ENCODE measurements at regions not wholly inside any gene's neighbourhood (a gene's known extent, or its start where the extent isn't known, plus 50 kb on each side); places are given as distances from the start of the nearest gene placed in this dataset.

- Histone ChIP-seq H3K4me1 (ENCODE audit: control insufficient read depth in 1 of 2, insufficient read depth in 2 of 2, low read length in 2 of 2) (no peaks in the 10 kb centered on the region), H3K4me3 (replicated peaks in 1 of 2; ENCODE audit: low read depth in 1 of 2, low read length in 2 of 2) (no peak overlapping the region), H3K4me2 (ENCODE audit: low read length) (no peak overlapping the region), H3K79me2 (ENCODE audit: insufficient read depth, low read length) (no peaks in the 10 kb centered on the region), H3K9me3 (ENCODE audit: control insufficient read depth in 1 of 2, insufficient read depth in 1 of 2, low read depth in 1 of 2, low read length in 2 of 2) (peaks cover 3 to 30% of the 10 kb centered on the region in 2 experiments; a peak in 3 of 4 replicates), H3K27me3 (ENCODE audit: insufficient read depth, low read length) (no peaks in the 10 kb centered on the region), H2AFZ (ENCODE audit: low read depth, low read length, poor library complexity, severe bottlenecking) (no peak overlapping the region), H3K36me3 (ENCODE audit: control insufficient read depth in 1 of 2, insufficient read depth in 2 of 2, low read length in 2 of 2) (no peaks in the 10 kb centered on the region), H3K9ac (ENCODE audit: low read length) (no peak overlapping the region), H4K20me1 (ENCODE audit: insufficient read depth) (no peaks in the 10 kb centered on the region), H3K9me2 (ENCODE audit: insufficient read depth) (no peaks in the 10 kb centered on the region), H3K27ac (ENCODE audit: low read depth, low read length) (no peak overlapping the region)
- TF ChIP-seq CBX3 (IDR thresholded peaks at IDR 0.05; ENCODE audit: low read depth): no peak
- TF ChIP-seq ZBTB33 (IDR thresholded peaks at IDR 0.05; ENCODE audit: extremely low read depth, insufficient replicate concordance, low read length): no peak
- no peak for TF ChIP-seq ATF3 (IDR thresholded peaks at IDR 0.05)
- TF ChIP-seq ZFX (IDR thresholded peaks at IDR 0.05): no peak
- TF ChIP-seq MAX (IDR thresholded peaks at IDR 0.05): no peak
- no peak for TF ChIP-seq JUND (IDR thresholded peaks at IDR 0.05)
- TF ChIP-seq CEBPB (IDR thresholded peaks at IDR 0.05; ENCODE audit: low read depth): no peak
- no peak for TF ChIP-seq ZNF274 (IDR thresholded peaks at IDR 0.05; ENCODE audit: low read depth, low read length)
- no peak for TF ChIP-seq REST (IDR thresholded peaks at IDR 0.05; ENCODE audit: low read depth)
- no peak for TF ChIP-seq POLR2AphosphoS5 (IDR thresholded peaks at IDR 0.05; ENCODE audit: low read depth, low read length)
- TF ChIP-seq ELF1 (IDR thresholded peaks at IDR 0.05; ENCODE audit: borderline replicate concordance, low read depth): no peak
- no peak for TF ChIP-seq EGR1 (IDR thresholded peaks at IDR 0.05; ENCODE audit: low read depth)
- no peak for TF ChIP-seq EZH2 (IDR thresholded peaks at IDR 0.05)
- no peak for TF ChIP-seq SP1 (IDR thresholded peaks at IDR 0.05; ENCODE audit: low read depth)
- no peak for TF ChIP-seq POLR2A (IDR thresholded peaks at IDR 0.05; ENCODE audit: borderline replicate concordance, extremely low read depth, insufficient read depth, insufficient read length)
- RAD21 ChIA-PET (ENCODE audit: low non-redundant PET in 1 of 2, low total read pairs in 2 of 2, uncharacterized antibody in 2 of 2, unreplicated experiment in 2 of 2): no interaction called here
- CTCF ChIA-PET: no interaction called here
- POLR2A ChIA-PET: no interaction called here
- no TSS peak for BruUV-seq (replicated peaks)
- ATAC-seq: no peak
- DNase-seq (ENCODE audit: low read depth, low spot score): no peak
- intact Hi-C loops (cut with micrococcal nuclease): no loop called here
These were observed 252.5 kb upstream of the VWC2 start for GRCh38 chr7:49520951-49521350.
